GM23248 (cell line): ENCODE measurements at regions not wholly inside any gene's neighbourhood (a gene's known extent, or its start where the extent isn't known, plus 50 kb on each side); places are given as distances from the start of the nearest gene placed in this dataset.

ENCODE experiments used
- EZH2 ChIP-seq: fragments of 200-600 bp; sonication (generic); IDR thresholded peaks from 2 replicates; pipeline ENCODE4 v1.6.1; 2018; ENCODE audit warnings: antibody characterized with exemption, mild to moderate bottlenecking; ENCODE audit not compliant: insufficient read depth, poor library complexity, severe bottlenecking
- EZH2phosphoT487 ChIP-seq: fragments of 200-600 bp; sonication (generic); IDR thresholded peaks from 2 replicates; pipeline ENCODE4 v1.6.1; 2018; ENCODE audit warnings: antibody characterized with exemption, moderate library complexity, mild to moderate bottlenecking, low read depth; ENCODE audit not compliant: insufficient read depth

DNA sequence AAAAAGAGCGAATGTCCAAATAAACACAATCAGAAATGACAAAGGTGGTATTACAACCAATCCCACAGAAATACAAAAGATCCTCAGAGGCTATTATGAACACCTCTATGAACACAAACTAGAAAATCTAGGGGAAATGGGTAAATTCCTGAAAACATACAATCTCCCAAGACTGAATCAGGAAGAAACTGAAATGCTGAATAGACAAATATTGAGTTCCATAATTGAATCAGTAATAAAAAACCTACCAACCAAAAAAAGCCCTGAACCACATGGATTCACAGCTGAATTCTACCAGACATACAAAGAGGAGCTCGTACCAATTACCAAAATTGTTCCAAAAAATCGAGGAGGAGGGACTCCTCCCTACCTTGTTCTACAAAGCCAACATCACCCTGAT is 56.1 kb upstream of the ZNF800 start:
- no peak for TF ChIP-seq EZH2
- no peak for TF ChIP-seq EZH2phosphoT487
